ENCODE measurements at regions not wholly inside any gene's neighbourhood (a gene's known extent, or its start where the extent isn't known, plus 50 kb on each side); places are given as distances from the start of the nearest gene placed in this dataset.

DNA sequence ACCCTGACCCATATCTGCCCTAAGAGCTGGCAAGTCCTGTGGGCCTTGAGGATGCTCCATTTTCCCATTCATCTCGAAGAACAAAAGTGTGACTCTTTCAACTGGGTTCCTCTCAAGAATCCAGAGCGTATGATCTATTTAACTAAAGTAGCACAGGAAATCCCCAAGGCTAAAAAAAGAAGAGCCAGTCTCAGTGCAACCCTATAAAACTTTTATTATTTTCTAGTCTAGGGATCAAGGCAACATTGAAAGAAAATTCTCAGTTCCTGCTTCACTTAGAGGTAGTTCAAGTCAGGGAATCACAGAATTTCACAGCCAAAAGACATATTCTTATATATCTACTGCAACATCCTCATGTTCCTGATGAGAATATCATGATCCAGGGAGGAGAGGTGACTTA, 51.6 kb upstream of the GRM7 start:
- TF ChIP-seq POLR2A (IDR thresholded peaks at IDR 0.05) (no peak), CTCF (IDR thresholded peaks at IDR 0.05) (no peak), EP300 (IDR thresholded peaks at IDR 0.05) (no peak), POLR2AphosphoS5 (IDR thresholded peaks at IDR 0.05) (no peak)
